Neural cell (in vitro differentiated cells): ENCODE measurements at regions not wholly inside any gene's neighbourhood (a gene's known extent, or its start where the extent isn't known, plus 50 kb on each side); places are given as distances from the start of the nearest gene placed in this dataset.

Experiments used
- H2AFZ ChIP-seq: fragments of 200-600, 300-800 bp; sonication (generic), shearing (Covaris generic); 2 replicates; pipeline ENCODE4 v1.6.0; 2014; ENCODE audit warnings: low read depth, mild to moderate bottlenecking, antibody characterized with exemption, low read length, moderate library complexity
- H3F3A ChIP-seq: fragments of 200-600 bp; shearing (Covaris generic); 2 replicates; pipeline ENCODE4 v1.6.1; 2016; ENCODE audit warnings: mild to moderate bottlenecking, moderate library complexity, mixed read lengths, antibody characterized with exemption, low read length; ENCODE audit not compliant: insufficient read depth, poor library complexity, severe bottlenecking
- H3K27ac ChIP-seq: fragments of 200-600, 300-800 bp; sonication (generic), shearing (Covaris generic); 2 replicates; pipeline ENCODE4 v1.5.1; 2014; ENCODE audit warnings: mild to moderate bottlenecking, low read length, moderate library complexity
- H3K27me3 ChIP-seq: fragments of 300-800, 200-600 bp; sonication (generic), shearing (Covaris generic); 2 replicates; pipeline ENCODE4 v1.6.0; 2014; ENCODE audit warnings: mild to moderate bottlenecking, low read depth, low read length, moderate library complexity; ENCODE audit not compliant: insufficient read depth
- H3K36me3 ChIP-seq: fragments of 300-800, 200-600 bp; sonication (generic), shearing (Covaris generic); 2 replicates; pipeline ENCODE4 v1.5.1; 2014; ENCODE audit warnings: mild to moderate bottlenecking, antibody characterized with exemption, low read length, moderate library complexity; ENCODE audit not compliant: insufficient read depth
- H3K4me2 ChIP-seq: fragments of 300-800, 200-600 bp; sonication (generic), shearing (Covaris generic); 2 replicates; pipeline ENCODE4 v1.6.0; 2014; ENCODE audit warnings: mild to moderate bottlenecking, low read length
- H3K4me3 ChIP-seq: fragments of 300-800, 200-600 bp; sonication (generic), shearing (Covaris generic); 2 replicates; pipeline ENCODE4 v1.5.1; 2014; ENCODE audit warnings: mild to moderate bottlenecking, low read length, moderate library complexity
- H3K79me2 ChIP-seq: fragments of 200-600 bp; shearing (Covaris generic); replicated peaks from 2 replicates; pipeline ENCODE4 v1.6.0; 2014; ENCODE audit warnings: mild to moderate bottlenecking, low read length, moderate library complexity; ENCODE audit not compliant: insufficient read depth
- H3K9ac ChIP-seq: fragments of 300-800, 200-600 bp; sonication (generic), shearing (Covaris generic); 2 replicates; pipeline ENCODE4 v1.6.1; 2016; ENCODE audit warnings: mild to moderate bottlenecking, low read length, mixed read lengths
- H3K9me2 ChIP-seq: fragments of 200-600 bp; shearing (Covaris generic); 2 replicates; pipeline ENCODE4 v1.6.1; 2016; ENCODE audit warnings: mild to moderate bottlenecking, low read length, mixed read lengths; ENCODE audit not compliant: insufficient read depth
- H3K9me3 ChIP-seq: fragments of 200-600, 300-800 bp; sonication (generic), shearing (Covaris generic); 2 replicates; pipeline ENCODE4 v1.6.1; 2016; ENCODE audit warnings: mild to moderate bottlenecking, mixed run types, low read length, moderate library complexity, mixed read lengths
- H4K20me1 ChIP-seq: fragments of 200-600 bp; shearing (Covaris generic); 2 replicates; pipeline ENCODE4 v1.6.1; 2016; ENCODE audit warnings: mild to moderate bottlenecking, mixed run types; ENCODE audit not compliant: insufficient read depth
- EP300 ChIP-seq: fragments of 450-650 bp; conservative IDR thresholded peaks from 2 replicates; pipeline ENCODE4 v1.6.1; 2014; ENCODE audit warnings: antibody characterized with exemption, mild to moderate bottlenecking, moderate library complexity; ENCODE audit not compliant: poor library complexity, severe bottlenecking
- EZH2 ChIP-seq: fragments of 200-600, 300-800 bp; shearing (Covaris generic), sonication (generic); IDR thresholded peaks from 2 replicates; pipeline ENCODE4 v1.6.1; 2014; ENCODE audit warnings: antibody characterized with exemption, low read length, borderline replicate concordance, mild to moderate bottlenecking; ENCODE audit not compliant: insufficient read depth, poor library complexity, severe bottlenecking
- MXI1 ChIP-seq: fragments of 450-650 bp; conservative IDR thresholded peaks from 2 replicates; pipeline ENCODE4 v1.6.1; 2014; ENCODE audit warnings: antibody characterized with exemption, mild to moderate bottlenecking; ENCODE audit not compliant: poor library complexity, severe bottlenecking
- POLR2AphosphoS5 ChIP-seq: IDR thresholded peaks from 2 replicates; pipeline ENCODE4 v1.6.1; 2012
- RAD21 ChIP-seq: fragments of 450-650 bp; conservative IDR thresholded peaks from 2 replicates; pipeline ENCODE4 v1.6.1; 2014; ENCODE audit warnings: antibody characterized with exemption, mild to moderate bottlenecking, moderate library complexity
- SMC3 ChIP-seq: fragments of 450-650 bp; conservative IDR thresholded peaks from 2 replicates; pipeline ENCODE4 v1.6.1; 2014; ENCODE audit warnings: antibody characterized with exemption, mild to moderate bottlenecking, moderate library complexity; ENCODE audit not compliant: poor library complexity
- TAF1 ChIP-seq: IDR thresholded peaks from 2 replicates; pipeline ENCODE4 v1.6.1; 2012; ENCODE audit warnings: low read depth
- TF ChIP-seq, protein P1 (sequence below): IDR thresholded peaks from 2 replicates; pipeline ENCODE4 v1.6.1; 2012; ENCODE audit warnings: borderline replicate concordance
- TF ChIP-seq, protein P2 (sequence below): fragments of 450-650 bp; IDR thresholded peaks from 2 replicates; pipeline ENCODE4 v1.5.1; 2014; ENCODE audit warnings: antibody characterized with exemption, mild to moderate bottlenecking, moderate library complexity; ENCODE audit not compliant: poor library complexity, severe bottlenecking

DNA sequence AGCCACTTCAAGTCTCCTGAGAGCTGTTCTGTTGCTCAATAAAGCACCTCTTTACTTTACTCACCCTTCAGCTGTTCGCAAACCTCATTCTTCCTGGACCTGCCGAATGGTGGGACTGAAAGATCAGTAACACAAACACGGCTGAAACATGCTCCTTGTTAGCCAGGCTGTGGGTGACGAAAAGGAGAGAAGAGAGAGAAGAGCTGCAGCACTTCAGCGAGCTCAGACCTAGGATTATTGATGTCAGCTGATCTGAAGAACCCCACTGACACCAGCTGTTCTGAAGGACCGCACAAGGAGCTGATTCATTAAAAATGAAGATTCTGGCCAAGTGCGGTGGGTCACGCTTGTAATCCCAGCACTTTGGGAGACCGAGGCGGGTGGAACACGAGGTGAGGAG, 2020.0 kb upstream of the ADGRL3 start:
- no peaks in the 10 kb centered on the region for H3K9me2 ChIP-seq
- H3K9me3 ChIP-seq: no peaks in the 10 kb centered on the region
- H2AFZ ChIP-seq: no peak overlapping the region
- no peak overlapping the region for H3K27ac ChIP-seq
- no peak overlapping the region for H3K4me3 ChIP-seq
- no peaks in the 10 kb centered on the region for H4K20me1 ChIP-seq
- H3K9ac ChIP-seq: no peak overlapping the region
- TF ChIP-seq, protein P1, sequence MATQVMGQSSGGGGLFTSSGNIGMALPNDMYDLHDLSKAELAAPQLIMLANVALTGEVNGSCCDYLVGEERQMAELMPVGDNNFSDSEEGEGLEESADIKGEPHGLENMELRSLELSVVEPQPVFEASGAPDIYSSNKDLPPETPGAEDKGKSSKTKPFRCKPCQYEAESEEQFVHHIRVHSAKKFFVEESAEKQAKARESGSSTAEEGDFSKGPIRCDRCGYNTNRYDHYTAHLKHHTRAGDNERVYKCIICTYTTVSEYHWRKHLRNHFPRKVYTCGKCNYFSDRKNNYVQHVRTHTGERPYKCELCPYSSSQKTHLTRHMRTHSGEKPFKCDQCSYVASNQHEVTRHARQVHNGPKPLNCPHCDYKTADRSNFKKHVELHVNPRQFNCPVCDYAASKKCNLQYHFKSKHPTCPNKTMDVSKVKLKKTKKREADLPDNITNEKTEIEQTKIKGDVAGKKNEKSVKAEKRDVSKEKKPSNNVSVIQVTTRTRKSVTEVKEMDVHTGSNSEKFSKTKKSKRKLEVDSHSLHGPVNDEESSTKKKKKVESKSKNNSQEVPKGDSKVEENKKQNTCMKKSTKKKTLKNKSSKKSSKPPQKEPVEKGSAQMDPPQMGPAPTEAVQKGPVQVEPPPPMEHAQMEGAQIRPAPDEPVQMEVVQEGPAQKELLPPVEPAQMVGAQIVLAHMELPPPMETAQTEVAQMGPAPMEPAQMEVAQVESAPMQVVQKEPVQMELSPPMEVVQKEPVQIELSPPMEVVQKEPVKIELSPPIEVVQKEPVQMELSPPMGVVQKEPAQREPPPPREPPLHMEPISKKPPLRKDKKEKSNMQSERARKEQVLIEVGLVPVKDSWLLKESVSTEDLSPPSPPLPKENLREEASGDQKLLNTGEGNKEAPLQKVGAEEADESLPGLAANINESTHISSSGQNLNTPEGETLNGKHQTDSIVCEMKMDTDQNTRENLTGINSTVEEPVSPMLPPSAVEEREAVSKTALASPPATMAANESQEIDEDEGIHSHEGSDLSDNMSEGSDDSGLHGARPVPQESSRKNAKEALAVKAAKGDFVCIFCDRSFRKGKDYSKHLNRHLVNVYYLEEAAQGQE: no peak
- TF ChIP-seq EP300 (no peak), TAF1 (no peak), SMC3 (no peak), POLR2AphosphoS5 (no peak), MXI1 (no peak), EZH2 (no peak), RAD21 (no peak)
- TF ChIP-seq, protein P2, sequence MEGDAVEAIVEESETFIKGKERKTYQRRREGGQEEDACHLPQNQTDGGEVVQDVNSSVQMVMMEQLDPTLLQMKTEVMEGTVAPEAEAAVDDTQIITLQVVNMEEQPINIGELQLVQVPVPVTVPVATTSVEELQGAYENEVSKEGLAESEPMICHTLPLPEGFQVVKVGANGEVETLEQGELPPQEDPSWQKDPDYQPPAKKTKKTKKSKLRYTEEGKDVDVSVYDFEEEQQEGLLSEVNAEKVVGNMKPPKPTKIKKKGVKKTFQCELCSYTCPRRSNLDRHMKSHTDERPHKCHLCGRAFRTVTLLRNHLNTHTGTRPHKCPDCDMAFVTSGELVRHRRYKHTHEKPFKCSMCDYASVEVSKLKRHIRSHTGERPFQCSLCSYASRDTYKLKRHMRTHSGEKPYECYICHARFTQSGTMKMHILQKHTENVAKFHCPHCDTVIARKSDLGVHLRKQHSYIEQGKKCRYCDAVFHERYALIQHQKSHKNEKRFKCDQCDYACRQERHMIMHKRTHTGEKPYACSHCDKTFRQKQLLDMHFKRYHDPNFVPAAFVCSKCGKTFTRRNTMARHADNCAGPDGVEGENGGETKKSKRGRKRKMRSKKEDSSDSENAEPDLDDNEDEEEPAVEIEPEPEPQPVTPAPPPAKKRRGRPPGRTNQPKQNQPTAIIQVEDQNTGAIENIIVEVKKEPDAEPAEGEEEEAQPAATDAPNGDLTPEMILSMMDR: no peak
- no peaks in the 10 kb centered on the region for H3K27me3 ChIP-seq
- no peaks in the 10 kb centered on the region for H3K79me2 ChIP-seq
- H3F3A ChIP-seq: no peaks in the 10 kb centered on the region
- H3K36me3 ChIP-seq: no peaks in the 10 kb centered on the region
- H3K4me2 ChIP-seq: no peak overlapping the region

DNA sequence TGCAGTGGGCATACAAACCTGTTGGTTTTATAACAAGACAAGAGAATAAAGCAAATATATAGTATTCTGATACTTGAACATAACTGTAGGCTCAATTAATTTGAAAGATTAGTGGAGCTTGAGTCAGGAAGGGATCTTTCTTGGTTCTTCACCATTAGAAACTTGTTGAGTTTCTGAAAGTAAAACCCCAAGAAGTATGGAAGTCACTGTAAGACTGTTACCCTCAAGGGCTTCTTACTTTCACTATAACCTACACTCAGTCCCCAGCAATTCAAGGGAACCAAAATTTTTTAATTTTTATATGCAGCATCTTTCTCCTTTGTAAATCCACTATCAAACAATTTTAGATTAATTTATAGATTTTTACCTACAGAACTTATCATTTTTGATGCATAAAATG, 2019.2 kb upstream of the ADGRL3 start:
- no peaks in the 10 kb centered on the region for H3K79me2 ChIP-seq
- no peak overlapping the region for H2AFZ ChIP-seq
- no peaks in the 10 kb centered on the region for H3K9me3 ChIP-seq
- no peak overlapping the region for H3K4me3 ChIP-seq
- no peaks in the 10 kb centered on the region for H3K27me3 ChIP-seq
- H3K27ac ChIP-seq: no peak overlapping the region
- no peak overlapping the region for H3K9ac ChIP-seq
- no peak overlapping the region for H3K4me2 ChIP-seq
- no peak for TF ChIP-seq EZH2
- TF ChIP-seq, protein P1: no peak
- no peak for TF ChIP-seq EP300
- TF ChIP-seq TAF1: no peak
- TF ChIP-seq, protein P2: no peak
- no peak for TF ChIP-seq SMC3
- no peak for TF ChIP-seq POLR2AphosphoS5
- no peak for TF ChIP-seq RAD21
- TF ChIP-seq MXI1: no peak
- H3F3A ChIP-seq: no peaks in the 10 kb centered on the region
- H3K9me2 ChIP-seq: no peaks in the 10 kb centered on the region
- H4K20me1 ChIP-seq: no peaks in the 10 kb centered on the region
- H3K36me3 ChIP-seq: no peaks in the 10 kb centered on the region
